ENCODE measurements at regions not wholly inside any gene's neighbourhood (a gene's known extent, or its start where the extent isn't known, plus 50 kb on each side); places are given as distances from the start of the nearest gene placed in this dataset.

DNA sequence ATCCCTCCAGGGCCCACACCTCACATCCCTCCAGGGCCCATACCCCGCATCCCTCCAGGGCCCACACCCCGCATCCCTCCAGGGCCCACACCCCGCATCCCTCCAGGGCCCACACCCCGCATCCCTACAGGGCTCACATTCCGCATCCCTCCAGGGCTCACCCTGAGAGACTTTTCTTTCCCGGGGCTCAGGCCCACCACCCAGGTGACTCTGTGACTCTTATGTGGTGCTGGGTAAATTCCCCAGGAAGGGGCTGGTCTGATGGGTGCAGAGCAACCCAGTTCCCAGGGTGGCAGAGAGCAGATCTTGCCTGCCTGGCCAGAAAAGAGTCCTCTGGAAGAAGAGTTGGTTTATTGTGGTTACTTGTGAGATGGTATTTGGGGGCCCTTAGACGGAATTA, 290.7 kb downstream of the TCERG1L start:
- Histone ChIP-seq H3K4me3 (no peak overlapping the region), H3K9ac (ENCODE audit: low read depth in 2 of 2, low read length in 2 of 2) (no peak overlapping the region), H3K27me3 (no peaks in the 10 kb centered on the region), H3K36me3 (no peaks in the 10 kb centered on the region), H3K27ac (no peak overlapping the region), H3K9me3 (no peaks in the 10 kb centered on the region), H3K4me1 (no peaks in the 10 kb centered on the region)
- DNase-seq = no peak
- TF ChIP-seq, protein P1, sequence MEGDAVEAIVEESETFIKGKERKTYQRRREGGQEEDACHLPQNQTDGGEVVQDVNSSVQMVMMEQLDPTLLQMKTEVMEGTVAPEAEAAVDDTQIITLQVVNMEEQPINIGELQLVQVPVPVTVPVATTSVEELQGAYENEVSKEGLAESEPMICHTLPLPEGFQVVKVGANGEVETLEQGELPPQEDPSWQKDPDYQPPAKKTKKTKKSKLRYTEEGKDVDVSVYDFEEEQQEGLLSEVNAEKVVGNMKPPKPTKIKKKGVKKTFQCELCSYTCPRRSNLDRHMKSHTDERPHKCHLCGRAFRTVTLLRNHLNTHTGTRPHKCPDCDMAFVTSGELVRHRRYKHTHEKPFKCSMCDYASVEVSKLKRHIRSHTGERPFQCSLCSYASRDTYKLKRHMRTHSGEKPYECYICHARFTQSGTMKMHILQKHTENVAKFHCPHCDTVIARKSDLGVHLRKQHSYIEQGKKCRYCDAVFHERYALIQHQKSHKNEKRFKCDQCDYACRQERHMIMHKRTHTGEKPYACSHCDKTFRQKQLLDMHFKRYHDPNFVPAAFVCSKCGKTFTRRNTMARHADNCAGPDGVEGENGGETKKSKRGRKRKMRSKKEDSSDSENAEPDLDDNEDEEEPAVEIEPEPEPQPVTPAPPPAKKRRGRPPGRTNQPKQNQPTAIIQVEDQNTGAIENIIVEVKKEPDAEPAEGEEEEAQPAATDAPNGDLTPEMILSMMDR (IDR thresholded peaks at IDR 0.05) = no peak
- intact Hi-C loops (cut with DNase I) = no loop called here

DNA sequence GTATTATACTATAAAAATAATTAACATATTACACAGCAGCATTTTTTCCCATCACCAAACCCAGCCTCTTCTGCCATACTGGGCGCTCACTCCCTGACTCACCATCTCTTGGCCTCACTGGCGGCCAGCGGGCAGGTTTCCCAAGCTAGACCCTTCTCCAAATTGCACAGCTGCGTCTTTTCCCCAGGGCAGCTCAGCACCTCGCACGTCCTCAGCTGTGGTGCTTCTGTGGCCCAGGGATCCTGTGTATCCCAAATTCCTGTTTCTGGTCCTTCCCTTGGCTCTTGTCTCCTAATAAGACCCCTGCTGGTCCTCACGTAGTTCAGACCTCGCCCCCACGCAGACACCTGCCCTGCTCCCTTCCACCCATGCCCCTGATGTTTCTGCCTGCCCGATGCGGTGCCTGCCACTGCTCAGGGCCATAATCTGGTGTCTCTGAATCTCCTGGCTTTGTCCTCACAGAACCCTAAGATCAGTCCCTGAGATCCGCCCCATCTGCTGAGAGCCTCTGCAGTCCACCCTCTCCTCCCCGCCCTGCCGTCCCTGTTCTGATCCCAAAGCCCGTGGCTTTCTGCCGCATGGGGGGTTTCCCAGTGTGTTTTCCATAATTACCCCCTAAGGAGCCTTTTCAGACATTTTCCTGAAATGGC, 290.1 kb downstream of the TCERG1L start:
- no peaks in the 10 kb centered on the region for H3K36me3 ChIP-seq
- H3K4me3 ChIP-seq = no peak overlapping the region
- H3K4me1 ChIP-seq = no peaks in the 10 kb centered on the region
- DNase-seq = no peak
- no peaks in the 10 kb centered on the region for H3K27me3 ChIP-seq
- TF ChIP-seq, protein P1 (IDR thresholded peaks at IDR 0.05) = no peak
- H3K9me3 ChIP-seq = no peaks in the 10 kb centered on the region
- no peak overlapping the region for H3K27ac ChIP-seq
- H3K9ac ChIP-seq (ENCODE audit: low read depth in 2 of 2, low read length in 2 of 2) = no peak overlapping the region
- intact Hi-C loops (cut with DNase I) = no loop called here

DNA sequence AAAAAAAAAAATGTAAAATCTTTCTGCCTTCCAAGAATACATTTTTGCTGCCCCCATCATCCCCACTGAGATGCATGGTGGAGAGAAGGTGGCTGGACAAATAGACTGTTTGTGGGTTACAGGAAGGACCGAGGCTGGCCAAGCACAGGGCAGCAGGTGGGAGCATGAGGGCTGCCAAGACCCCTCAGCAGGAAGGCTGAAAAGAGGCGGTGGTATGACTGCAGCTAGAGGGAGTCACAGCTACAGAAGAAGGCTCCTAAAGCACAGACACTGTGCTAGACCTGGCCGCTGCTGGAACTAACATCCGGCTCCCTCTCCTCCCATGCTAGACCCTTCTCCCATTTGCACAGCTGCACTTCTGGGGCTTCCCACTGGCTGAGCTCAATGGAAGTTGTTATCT, 289.6 kb downstream of the TCERG1L start:
- H3K36me3 ChIP-seq = no peaks in the 10 kb centered on the region
- no peaks in the 10 kb centered on the region for H3K4me1 ChIP-seq
- H3K9ac ChIP-seq (ENCODE audit: low read depth in 2 of 2, low read length in 2 of 2) = no peak overlapping the region
- TF ChIP-seq, protein P1 (IDR thresholded peaks at IDR 0.05) = no peak
- no peak overlapping the region for H3K4me3 ChIP-seq
- no peak for DNase-seq
- H3K27ac ChIP-seq = no peak overlapping the region
- intact Hi-C loops (cut with DNase I) = no loop called here
- no peaks in the 10 kb centered on the region for H3K27me3 ChIP-seq
- no peaks in the 10 kb centered on the region for H3K9me3 ChIP-seq

DNA sequence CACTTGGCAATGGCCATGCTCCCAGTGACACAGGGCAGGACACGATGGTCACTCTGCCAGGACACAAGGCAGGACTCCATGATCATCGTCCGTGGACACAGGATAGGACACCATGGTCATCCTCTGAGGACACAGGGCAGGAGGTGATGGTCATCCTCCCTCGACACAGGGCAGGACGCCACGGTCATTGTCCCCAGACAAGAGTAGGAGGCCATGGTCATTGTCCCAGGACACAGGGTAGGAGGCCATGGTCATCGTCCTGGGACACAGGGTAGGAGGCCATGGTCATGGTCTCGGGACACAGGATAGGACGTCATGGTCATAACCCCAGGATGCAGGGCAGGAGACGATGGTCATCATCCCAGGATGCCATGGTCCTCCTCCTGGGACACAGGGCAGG, 289.2 kb downstream of the TCERG1L start:
- Histone ChIP-seq H3K27me3 (no peaks in the 10 kb centered on the region), H3K4me3 (no peak overlapping the region), H3K36me3 (no peaks in the 10 kb centered on the region), H3K4me1 (no peaks in the 10 kb centered on the region), H3K9ac (ENCODE audit: low read depth in 2 of 2, low read length in 2 of 2) (no peak overlapping the region), H3K9me3 (no peaks in the 10 kb centered on the region), H3K27ac (no peak overlapping the region)
- no peak for DNase-seq
- TF ChIP-seq, protein P1 (IDR thresholded peaks at IDR 0.05) = no peak
- intact Hi-C loops (cut with DNase I) = no loop called here

DNA sequence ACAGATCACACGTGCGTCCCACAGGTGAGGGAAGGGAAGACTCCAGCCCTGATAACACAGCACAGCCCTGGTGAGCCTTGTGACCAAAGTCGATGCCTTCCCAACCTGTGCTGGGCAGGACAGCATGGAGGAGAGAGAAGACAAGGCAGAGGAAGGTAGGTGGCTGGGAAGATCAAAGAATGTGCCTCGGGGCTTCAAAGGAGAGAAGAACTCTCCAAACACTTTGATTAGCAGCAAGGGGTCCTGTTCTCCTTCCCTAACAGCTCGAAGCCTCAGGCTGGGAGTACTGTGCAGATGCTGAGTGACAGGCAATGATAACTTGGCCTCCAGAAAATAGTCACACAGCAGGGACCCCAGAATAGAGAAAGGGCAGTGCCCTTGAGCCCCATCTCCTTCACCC, 288.5 kb downstream of the TCERG1L start:
- H3K36me3 ChIP-seq = no peaks in the 10 kb centered on the region
- no peak for DNase-seq
- H3K4me1 ChIP-seq = no peaks in the 10 kb centered on the region
- no peaks in the 10 kb centered on the region for H3K9me3 ChIP-seq
- H3K27me3 ChIP-seq = no peaks in the 10 kb centered on the region
- TF ChIP-seq, protein P1 (IDR thresholded peaks at IDR 0.05) = no peak
- no peak overlapping the region for H3K27ac ChIP-seq
- no peak overlapping the region for H3K9ac ChIP-seq (ENCODE audit: low read depth in 2 of 2, low read length in 2 of 2)
- intact Hi-C loops (cut with DNase I) = no loop called here
- no peak overlapping the region for H3K4me3 ChIP-seq
